ENCODE measurements at regions not wholly inside any gene's neighbourhood (a gene's known extent, or its start where the extent isn't known, plus 50 kb on each side); places are given as distances from the start of the nearest gene placed in this dataset.

DNA sequence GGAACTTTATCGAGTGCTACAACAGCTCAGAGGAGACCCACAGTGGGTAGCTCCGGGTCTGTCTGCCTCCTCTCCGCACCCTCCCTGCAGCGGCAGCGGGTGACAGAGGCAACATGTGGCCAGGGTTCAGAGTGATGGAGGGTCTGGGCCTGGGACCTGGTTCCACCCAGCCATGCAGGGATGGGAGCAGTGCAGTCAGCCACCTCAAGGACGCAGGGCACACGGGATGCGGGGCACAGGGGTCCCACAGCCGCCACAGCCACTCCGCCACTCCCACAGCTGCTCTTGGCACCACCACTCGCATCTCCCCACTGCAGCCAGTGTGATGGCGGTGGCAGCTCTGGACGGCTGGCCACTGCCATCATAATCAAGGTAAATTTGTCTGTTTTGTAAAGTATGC lies 892.9 kb downstream of the OLFM4 start:
- TF ChIP-seq, protein P1, sequence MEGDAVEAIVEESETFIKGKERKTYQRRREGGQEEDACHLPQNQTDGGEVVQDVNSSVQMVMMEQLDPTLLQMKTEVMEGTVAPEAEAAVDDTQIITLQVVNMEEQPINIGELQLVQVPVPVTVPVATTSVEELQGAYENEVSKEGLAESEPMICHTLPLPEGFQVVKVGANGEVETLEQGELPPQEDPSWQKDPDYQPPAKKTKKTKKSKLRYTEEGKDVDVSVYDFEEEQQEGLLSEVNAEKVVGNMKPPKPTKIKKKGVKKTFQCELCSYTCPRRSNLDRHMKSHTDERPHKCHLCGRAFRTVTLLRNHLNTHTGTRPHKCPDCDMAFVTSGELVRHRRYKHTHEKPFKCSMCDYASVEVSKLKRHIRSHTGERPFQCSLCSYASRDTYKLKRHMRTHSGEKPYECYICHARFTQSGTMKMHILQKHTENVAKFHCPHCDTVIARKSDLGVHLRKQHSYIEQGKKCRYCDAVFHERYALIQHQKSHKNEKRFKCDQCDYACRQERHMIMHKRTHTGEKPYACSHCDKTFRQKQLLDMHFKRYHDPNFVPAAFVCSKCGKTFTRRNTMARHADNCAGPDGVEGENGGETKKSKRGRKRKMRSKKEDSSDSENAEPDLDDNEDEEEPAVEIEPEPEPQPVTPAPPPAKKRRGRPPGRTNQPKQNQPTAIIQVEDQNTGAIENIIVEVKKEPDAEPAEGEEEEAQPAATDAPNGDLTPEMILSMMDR (IDR thresholded peaks at IDR 0.05; ENCODE audit: insufficient read depth, low read length, poor library complexity, severe bottlenecking) = no peak
- DNase-seq (ENCODE audit: low read depth) = no peak
- Histone ChIP-seq H3K4me3 (ENCODE audit: low read depth, low read length) (no peak overlapping the region), H3K27me3 (ENCODE audit: control insufficient read depth, insufficient read depth, low read length) (no peaks in the 10 kb centered on the region), H3K36me3 (ENCODE audit: control insufficient read depth, insufficient read depth, low read length) (no peaks in the 10 kb centered on the region)

DNA sequence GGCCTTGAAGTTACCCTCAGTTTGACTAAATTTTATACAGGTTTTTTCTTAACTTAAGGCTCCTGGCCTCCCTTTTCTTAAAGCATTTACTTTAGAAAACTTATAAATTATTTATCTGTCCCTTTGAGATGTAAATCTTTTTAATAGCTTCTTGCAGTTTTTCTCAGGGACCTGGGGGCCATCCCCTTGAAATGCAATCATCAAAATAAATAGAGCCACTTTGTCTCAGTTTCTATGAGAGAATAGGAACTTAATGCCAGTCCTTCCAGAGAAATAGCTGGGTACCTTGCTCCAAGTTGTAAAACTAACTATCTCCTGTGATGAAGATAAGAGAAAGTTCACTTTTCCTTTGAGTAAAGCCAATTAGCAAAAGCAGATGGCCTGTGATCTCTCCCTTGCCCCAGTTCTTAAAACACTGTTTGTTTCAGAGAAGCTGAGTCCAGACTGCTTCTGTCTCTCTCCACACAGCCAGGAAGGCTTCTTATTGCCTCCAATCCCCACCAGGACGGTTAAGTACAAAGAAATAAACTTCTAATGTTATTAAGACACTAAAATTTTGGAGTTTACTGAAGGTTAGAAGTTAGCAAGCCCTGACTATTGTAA lies 913.1 kb downstream of the OLFM4 start:
- no peaks in the 10 kb centered on the region for H3K27me3 ChIP-seq (ENCODE audit: control insufficient read depth, insufficient read depth, low read length)
- DNase-seq (ENCODE audit: low read depth) = no peak
- H3K36me3 ChIP-seq (ENCODE audit: control insufficient read depth, insufficient read depth, low read length) = no peaks in the 10 kb centered on the region
- no peak overlapping the region for H3K4me3 ChIP-seq (ENCODE audit: low read depth, low read length)
- TF ChIP-seq, protein P1 (IDR thresholded peaks at IDR 0.05; ENCODE audit: insufficient read depth, low read length, poor library complexity, severe bottlenecking) = no peak

DNA sequence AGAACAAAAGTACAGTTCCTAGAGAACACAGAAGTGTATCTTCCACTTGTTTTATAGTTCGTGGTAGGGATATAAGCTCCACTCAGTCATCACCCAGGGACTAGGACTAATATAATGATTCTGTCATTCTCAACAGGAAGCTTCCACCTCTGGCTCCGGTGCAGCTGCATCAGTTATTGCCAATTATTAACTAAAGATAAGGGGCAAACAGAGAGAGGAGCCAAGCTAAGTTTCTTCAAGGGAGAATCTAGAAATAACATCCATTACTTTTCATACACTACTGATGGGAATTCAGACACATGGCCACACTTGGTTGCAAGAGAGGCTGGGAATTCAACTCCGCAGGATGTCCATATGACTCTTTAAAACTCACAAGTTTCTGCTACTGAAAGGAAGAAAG lies 917.9 kb downstream of the OLFM4 start:
- DNase-seq (ENCODE audit: low read depth) = no peak
- Histone ChIP-seq H3K27me3 (ENCODE audit: control insufficient read depth, insufficient read depth, low read length) (no peaks in the 10 kb centered on the region), H3K36me3 (ENCODE audit: control insufficient read depth, insufficient read depth, low read length) (no peaks in the 10 kb centered on the region), H3K4me3 (ENCODE audit: low read depth, low read length) (no peak overlapping the region)
- TF ChIP-seq, protein P1 (IDR thresholded peaks at IDR 0.05; ENCODE audit: insufficient read depth, low read length, poor library complexity, severe bottlenecking) = no peak

- TF ChIP-seq, protein P1 (IDR thresholded peaks at IDR 0.05; ENCODE audit: insufficient read depth, low read length, poor library complexity, severe bottlenecking) = no peak
- H3K27me3 ChIP-seq (ENCODE audit: control insufficient read depth, insufficient read depth, low read length) = no peaks in the 10 kb centered on the region
- DNase-seq (ENCODE audit: low read depth) = no peak
- no peak overlapping the region for H3K4me3 ChIP-seq (ENCODE audit: low read depth, low read length)
- no peaks in the 10 kb centered on the region for H3K36me3 ChIP-seq (ENCODE audit: control insufficient read depth, insufficient read depth, low read length)
These were observed 924.6 kb downstream of the OLFM4 start for GRCh38 chr13:53953183-53953582.
